A549 (cell line): ENCODE measurements at regions not wholly inside any gene's neighbourhood (a gene's known extent, or its start where the extent isn't known, plus 50 kb on each side); places are given as distances from the start of the nearest gene placed in this dataset.

Source experiments
- ATAC-seq, 2 experiments: fragments of 200-7000 bp in 1 of 2; fragments of >200 bp in 1 of 2; cut with Nextera tagmentation in 1 of 2; cut with Tn5 transposase in 1 of 2; 3 replicates each; pipeline versions ENCODE4 v1.8.0 to v1.9.1; 2018 to 2020; ENCODE audit warnings: mild to moderate bottlenecking in 1 of 2, moderate library complexity in 1 of 2
- CTCF ChIA-PET: fragments of 300-600 bp; sonication (Branson Sonifier 250); formaldehyde crosslinking; extraction: SDS; loops from one replicate; lab custom pipeline; 2021; ENCODE audit warnings: antibody characterized with exemption, inconsistent platforms; lab: Yijun Ruan, JAX
- POLR2A ChIA-PET: fragments of 350-600 bp; formaldehyde crosslinking; extraction: SDS; loops from one replicate; lab custom pipeline; 2021; ENCODE audit warnings: antibody characterized with exemption, inconsistent platforms; lab: Yijun Ruan, JAX
- DNase-seq, 2 experiments: peaks; one replicate each; pipeline versions ENCODE4 v3.0.0 to v3.0.0-alpha.2; 2011 to 2016; ENCODE audit warnings: low read depth in 1 of 2, low spot score in 1 of 2
- FAIRE-seq: peaks from 2 replicates; lab custom pipeline; 2011; peaks lifted over from hg19 to GRCh38; lab: Jason Lieb, UNC
- H3K27ac ChIP-seq, 2 experiments: fragments of >200 bp; sonication (Bioruptor Twin); formaldehyde crosslinking; 3 replicates each; pipeline ENCODE4 v1.5.1; 2016 to 2017
- H3K4me1 ChIP-seq: fragments of >200 bp; sonication (Bioruptor Twin); formaldehyde crosslinking; 3 replicates; pipeline ENCODE4 v1.6.1; 2016
- H3K4me2 ChIP-seq: fragments of >200 bp; sonication (Bioruptor Twin); formaldehyde crosslinking; 3 replicates; pipeline ENCODE4 v1.6.1; 2016
- H3K4me3 ChIP-seq: fragments of >200 bp; sonication (Bioruptor Twin); formaldehyde crosslinking; 3 replicates; pipeline ENCODE4 v1.5.1; 2016
- H3K9me3 ChIP-seq: fragments of >200 bp; sonication (Bioruptor Twin); formaldehyde crosslinking; 3 replicates; pipeline ENCODE4 v1.6.1; 2016
- BHLHE40 ChIP-seq: IDR thresholded peaks from 2 replicates; pipeline ENCODE4 v1.6.1; 2012; ENCODE audit warnings: low read depth, low read length, inconsistent platforms
- CBX2 ChIP-seq: fragments of 200-600 bp; sonication (generic); IDR thresholded peaks from 2 replicates; pipeline ENCODE4 v1.6.1; 2016; ENCODE audit warnings: low read depth, mild to moderate bottlenecking, borderline replicate concordance
- CHD2 ChIP-seq: fragments of 150-350 bp; IDR thresholded peaks from 2 replicates; pipeline ENCODE4 v1.6.1; 2014; ENCODE audit warnings: low read length; ENCODE audit not compliant: partially characterized antibody
- EP300 ChIP-seq, 2 experiments: fragments of >200 bp; sonication (Bioruptor Twin); formaldehyde crosslinking; IDR thresholded peaks; 2 replicates in 1 of 2; 3 replicates in 1 of 2; pipeline ENCODE4 v1.6.1; 2016 to 2017
- ESRRA ChIP-seq: fragments of 150-350 bp; IDR thresholded peaks from 2 replicates; pipeline ENCODE4 v1.6.1; 2014; ENCODE audit warnings: mild to moderate bottlenecking, low read length, borderline replicate concordance
- FOSL2 ChIP-seq, 2 experiments: fragments of 450-650 bp in 1 of 2; fragments of >200 bp in 1 of 2; sonication (Bioruptor Twin) in 1 of 2; formaldehyde crosslinking; IDR thresholded peaks; 2 replicates each; pipeline versions ENCODE4 v1.5.0 to v1.6.1; 2016 to 2020; ENCODE audit warnings: mild to moderate bottlenecking in 1 of 2, moderate library complexity in 1 of 2
- FOXS1 ChIP-seq: fragments of 250-450 bp; sonication (Bioruptor Pico); IDR thresholded peaks from 2 replicates; pipeline ENCODE4 v1.5.0; 2020; ENCODE audit warnings: mild to moderate bottlenecking, moderate library complexity
- HOXA7 ChIP-seq: fragments of 250-450 bp; sonication (Bioruptor Pico); IDR thresholded peaks from 2 replicates; pipeline ENCODE4 v1.5.0; 2020; ENCODE audit warnings: mild to moderate bottlenecking, moderate library complexity
- JUNB ChIP-seq: fragments of >200 bp; sonication (Bioruptor Twin); formaldehyde crosslinking; IDR thresholded peaks from 2 replicates; pipeline ENCODE4 v1.6.1; 2016
- KDM5A ChIP-seq: fragments of 200-600 bp; sonication (generic); IDR thresholded peaks from 2 replicates; pipeline ENCODE4 v1.6.1; 2016; ENCODE audit warnings: antibody characterized with exemption, mild to moderate bottlenecking
- NR3C1 ChIP-seq: fragments of >200 bp; sonication (Bioruptor Twin); formaldehyde crosslinking; IDR thresholded peaks from 3 replicates; pipeline ENCODE4 v1.6.1; 2017
- POLR2AphosphoS2 ChIP-seq: conservative IDR thresholded peaks from 2 replicates; pipeline ENCODE4 v1.6.1; 2012; ENCODE audit warnings: low read length, improper control_type of control experiment, inconsistent platforms
- RAD21 ChIP-seq, 2 experiments: fragments of >200 bp in 1 of 2; sonication (Bioruptor Twin) in 1 of 2; formaldehyde crosslinking in 1 of 2; IDR thresholded peaks in 1 of 2; conservative IDR thresholded peaks in 1 of 2; 2 replicates in 1 of 2; 3 replicates in 1 of 2; pipeline ENCODE4 v1.6.1; 2012 to 2018; ENCODE audit warnings: inconsistent platforms in 1 of 2
- RFX5 ChIP-seq: fragments of 450-650 bp; IDR thresholded peaks from 2 replicates; pipeline ENCODE4 v1.7.1; 2014; ENCODE audit warnings: antibody characterized with exemption, mild to moderate bottlenecking, moderate library complexity
- SMC3 ChIP-seq: fragments of >200 bp; sonication (Bioruptor Twin); formaldehyde crosslinking; IDR thresholded peaks from 3 replicates; pipeline ENCODE4 v1.6.1; 2018; ENCODE audit warnings: inconsistent platforms
- TFCP2L1 ChIP-seq: fragments of 250-450 bp; sonication (Bioruptor Pico); IDR thresholded peaks from 2 replicates; pipeline ENCODE4 v1.5.0; 2021; ENCODE audit warnings: mild to moderate bottlenecking
- TP53 ChIP-seq: fragments of 250-450 bp; sonication (Bioruptor Pico); IDR thresholded peaks from 2 replicates; pipeline ENCODE4 v1.5.0; 2021; ENCODE audit warnings: mild to moderate bottlenecking, moderate library complexity
- ZFP36 ChIP-seq: fragments of 450-650 bp; IDR thresholded peaks from 2 replicates; pipeline ENCODE4 v1.6.1; 2014; ENCODE audit warnings: borderline replicate concordance; ENCODE audit not compliant: partially characterized antibody
- ZNF302 ChIP-seq: fragments of 250-450 bp; sonication (Bioruptor Pico); IDR thresholded peaks from 2 replicates; pipeline ENCODE4 v1.9.0; 2021; ENCODE audit warnings: inconsistent platforms, mild to moderate bottlenecking, moderate library complexity
- WGBS: methylation state at CpG from one replicate; pipeline ENCODE4 v1.1.6; 2017; ENCODE audit errors: missing lambda C conversion rate; 5-methylcytosine and 5-hydroxymethylcytosine counted together
- TF ChIP-seq, protein P1 (sequence below): fragments of >200 bp; sonication (Bioruptor Twin); formaldehyde crosslinking; IDR thresholded peaks from 3 replicates; pipeline ENCODE4 v1.5.1; 2016
- TF ChIP-seq, protein P2 (sequence below): fragments of >200 bp; sonication (Bioruptor Twin); formaldehyde crosslinking; IDR thresholded peaks from 2 replicates; pipeline ENCODE4 v1.6.1; 2016
- TF ChIP-seq, protein P3 (sequence below): fragments of 450-650 bp; IDR thresholded peaks from 2 replicates; pipeline ENCODE4 v1.6.1; 2014; ENCODE audit warnings: antibody characterized with exemption
- TF ChIP-seq, protein P4 (sequence below): IDR thresholded peaks from 2 replicates; pipeline ENCODE4 v1.6.1; 2012

DNA sequence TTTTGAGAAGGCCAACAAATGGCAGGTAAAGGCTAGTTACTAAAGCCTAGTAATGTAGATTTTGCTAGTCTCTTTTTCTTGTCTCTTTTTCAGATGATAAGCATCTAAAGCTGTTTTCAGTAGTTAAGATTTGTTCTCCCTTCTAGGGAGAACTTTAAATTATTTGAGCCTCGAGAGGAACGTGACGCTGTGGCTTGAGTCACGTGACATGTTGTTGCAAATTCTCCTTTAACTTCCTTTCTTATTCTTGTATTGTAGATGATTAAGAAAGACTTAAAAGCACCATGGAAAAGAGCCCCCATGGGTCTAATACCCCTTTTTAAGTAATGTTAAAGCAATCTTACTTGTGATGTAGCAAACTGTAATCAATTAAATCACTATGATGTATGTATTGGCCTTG, 2698.7 kb downstream of the PCDH9 start:
- DNase-seq (no peak), ATAC-seq (no peak), FAIRE-seq (no peak)
- WGBS: 91% methylated on average over 4 of the region's 4 CpGs
- TF ChIP-seq FOXS1 (CRISPR knock-in tag) (no peak), TFCP2L1 (CRISPR knock-in tag) (no peak), POLR2AphosphoS2 (no peak)
- Histone ChIP-seq H3K27ac (no peak overlapping the region), H3K4me2 (no peak overlapping the region), H3K4me3 (no peak overlapping the region), H3K4me1 (no peaks in the 10 kb centered on the region), H3K9me3 (no peaks in the 10 kb centered on the region)
- POLR2A ChIA-PET: no interaction called here
- CTCF ChIA-PET: interaction anchor here (1.2 kb wide), 1 partner anchor 14 kb away, joined by 3 read pairs; no protein-coding TSS in a partner anchor

DNA sequence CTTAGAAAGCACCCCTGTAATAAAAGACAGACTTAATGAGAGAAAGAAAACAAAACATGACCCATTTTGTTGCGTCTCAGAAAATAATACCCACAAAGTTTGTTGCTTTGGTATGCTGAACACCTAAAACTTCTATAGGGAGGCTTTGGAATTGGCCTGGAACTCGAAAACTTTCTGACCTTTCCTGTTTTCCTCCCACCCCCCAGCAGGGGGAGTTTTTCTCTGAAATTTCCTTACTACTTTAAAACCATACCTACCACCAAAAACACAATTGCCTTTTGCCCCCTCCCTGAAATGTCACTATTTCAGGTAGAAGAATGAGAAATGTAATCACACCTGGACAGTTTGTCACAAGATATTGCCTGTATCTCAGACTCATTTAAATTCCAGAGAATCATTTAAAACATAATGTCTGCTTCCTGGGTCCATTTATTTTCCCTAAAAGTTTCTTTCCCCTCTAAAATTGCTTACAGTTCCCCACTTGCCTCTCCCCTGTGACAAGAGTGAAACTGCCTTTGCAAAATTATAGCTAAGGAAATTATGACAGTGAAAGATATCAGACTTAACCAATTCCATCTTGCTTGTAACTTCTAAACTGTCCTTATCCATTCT, 2700.2 kb downstream of the PCDH9 start:
- Histone ChIP-seq H3K27ac (no peak overlapping the region), H3K9me3 (no peaks in the 10 kb centered on the region), H3K4me3 (no peak overlapping the region), H3K4me1 (no peaks in the 10 kb centered on the region), H3K4me2 (no peak overlapping the region)
- ChIA-PET CTCF (interaction anchor here (1.2 kb wide), 1 partner anchor 15 kb away, joined by 3 read pairs; no protein-coding TSS in a partner anchor), POLR2A (no interaction called here)
- FAIRE-seq (no peak), ATAC-seq (no peak), DNase-seq (peak; percentile 1 to 4)
- 76% methylated on average over 2 of the region's 2 CpGs for WGBS
- TF ChIP-seq SMC3: 0 out of 3 replicates have a peak, but pooled peaks have one; percentile 22
- TF ChIP-seq, protein P1, sequence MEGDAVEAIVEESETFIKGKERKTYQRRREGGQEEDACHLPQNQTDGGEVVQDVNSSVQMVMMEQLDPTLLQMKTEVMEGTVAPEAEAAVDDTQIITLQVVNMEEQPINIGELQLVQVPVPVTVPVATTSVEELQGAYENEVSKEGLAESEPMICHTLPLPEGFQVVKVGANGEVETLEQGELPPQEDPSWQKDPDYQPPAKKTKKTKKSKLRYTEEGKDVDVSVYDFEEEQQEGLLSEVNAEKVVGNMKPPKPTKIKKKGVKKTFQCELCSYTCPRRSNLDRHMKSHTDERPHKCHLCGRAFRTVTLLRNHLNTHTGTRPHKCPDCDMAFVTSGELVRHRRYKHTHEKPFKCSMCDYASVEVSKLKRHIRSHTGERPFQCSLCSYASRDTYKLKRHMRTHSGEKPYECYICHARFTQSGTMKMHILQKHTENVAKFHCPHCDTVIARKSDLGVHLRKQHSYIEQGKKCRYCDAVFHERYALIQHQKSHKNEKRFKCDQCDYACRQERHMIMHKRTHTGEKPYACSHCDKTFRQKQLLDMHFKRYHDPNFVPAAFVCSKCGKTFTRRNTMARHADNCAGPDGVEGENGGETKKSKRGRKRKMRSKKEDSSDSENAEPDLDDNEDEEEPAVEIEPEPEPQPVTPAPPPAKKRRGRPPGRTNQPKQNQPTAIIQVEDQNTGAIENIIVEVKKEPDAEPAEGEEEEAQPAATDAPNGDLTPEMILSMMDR: peak; percentile 29; the same call in 1 of the 3 replicates
- TF ChIP-seq, protein P2, sequence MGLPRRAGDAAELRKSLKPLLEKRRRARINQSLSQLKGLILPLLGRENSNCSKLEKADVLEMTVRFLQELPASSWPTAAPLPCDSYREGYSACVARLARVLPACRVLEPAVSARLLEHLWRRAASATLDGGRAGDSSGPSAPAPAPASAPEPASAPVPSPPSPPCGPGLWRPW: no peak
- TF ChIP-seq KDM5A: no peak
- TF ChIP-seq, protein P3, sequence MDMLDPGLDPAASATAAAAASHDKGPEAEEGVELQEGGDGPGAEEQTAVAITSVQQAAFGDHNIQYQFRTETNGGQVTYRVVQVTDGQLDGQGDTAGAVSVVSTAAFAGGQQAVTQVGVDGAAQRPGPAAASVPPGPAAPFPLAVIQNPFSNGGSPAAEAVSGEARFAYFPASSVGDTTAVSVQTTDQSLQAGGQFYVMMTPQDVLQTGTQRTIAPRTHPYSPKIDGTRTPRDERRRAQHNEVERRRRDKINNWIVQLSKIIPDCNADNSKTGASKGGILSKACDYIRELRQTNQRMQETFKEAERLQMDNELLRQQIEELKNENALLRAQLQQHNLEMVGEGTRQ: no peak
- peak in 1 of 2 experiments; percentile 19; a peak in 2 of 5 replicates for TF ChIP-seq RAD21 (conservative IDR thresholded peaks at IDR 0.05 in 1 of 2, IDR thresholded peaks at IDR 0.05 in 1 of 2)

DNA sequence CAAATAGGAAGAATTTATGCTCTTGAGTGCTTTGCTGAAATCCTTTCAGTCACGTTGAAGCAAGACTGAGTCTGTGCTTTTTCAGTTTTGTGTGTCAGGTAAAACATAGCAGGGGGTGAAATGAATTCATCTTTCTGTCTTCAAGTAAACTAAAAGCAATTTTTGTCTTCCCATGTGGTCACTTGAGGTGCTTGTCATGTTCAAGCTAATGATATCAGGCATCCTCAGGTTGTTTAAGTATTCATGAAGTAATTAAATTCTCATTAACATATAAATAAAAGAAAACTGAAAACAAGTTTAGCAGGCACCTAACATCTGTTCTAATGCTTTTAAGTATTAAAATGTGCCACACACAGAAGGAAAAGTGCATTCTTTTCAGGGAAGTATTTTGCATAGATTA, 2701.3 kb downstream of the PCDH9 start:
- no peaks in the 10 kb centered on the region for H3K4me1 ChIP-seq
- CTCF ChIA-PET: no interaction called here

DNA sequence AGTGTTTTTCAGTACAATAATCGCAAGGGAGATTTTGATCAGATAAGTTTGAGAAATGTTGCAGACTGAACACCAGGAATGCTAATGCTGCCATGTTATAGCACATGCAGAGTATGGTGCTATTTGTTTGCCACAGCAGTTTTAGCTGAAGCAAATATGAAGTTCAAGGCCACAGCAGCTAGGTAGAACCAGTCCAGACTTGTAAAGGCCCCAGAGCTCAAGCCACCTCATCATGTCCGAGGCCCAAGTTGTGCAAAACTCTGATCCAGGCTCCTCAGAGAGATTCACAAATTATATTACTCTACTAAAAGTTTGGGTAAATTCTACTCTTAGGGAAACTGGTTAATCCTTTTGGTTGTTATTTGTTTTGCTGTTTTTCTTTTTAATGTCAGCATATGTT, 2702.6 kb downstream of the PCDH9 start:
- DNase-seq (no peak), FAIRE-seq (no peak), ATAC-seq (no peak)
- Histone ChIP-seq H3K4me3 (no peak overlapping the region), H3K4me1 (no peaks in the 10 kb centered on the region), H3K27ac (no peak overlapping the region), H3K4me2 (no peak overlapping the region), H3K9me3 (no peaks in the 10 kb centered on the region)
- 80% methylated on average over 2 of the region's 2 CpGs for WGBS
- ChIA-PET POLR2A (no interaction called here), CTCF (no interaction called here)
- TF ChIP-seq ZFP36 (no peak), FOSL2 (IDR thresholded peaks at IDR 0.05) (no peak), FOSL2 (CRISPR knock-in tag; IDR thresholded peaks at IDR 0.05) (no peak), FOXS1 (CRISPR knock-in tag) (no peak), NR3C1 (no peak), ESRRA (no peak), BHLHE40 (no peak), SMC3 (no peak), CBX2 (no peak)

More for the DNA sequence above, 2701.3 kb downstream of the PCDH9 start:
- POLR2A ChIA-PET: no interaction called here
- WGBS: 69% methylated on average over 1 of the region's 1 CpG
- TF ChIP-seq HOXA7: no peak
- TF ChIP-seq, protein P4, sequence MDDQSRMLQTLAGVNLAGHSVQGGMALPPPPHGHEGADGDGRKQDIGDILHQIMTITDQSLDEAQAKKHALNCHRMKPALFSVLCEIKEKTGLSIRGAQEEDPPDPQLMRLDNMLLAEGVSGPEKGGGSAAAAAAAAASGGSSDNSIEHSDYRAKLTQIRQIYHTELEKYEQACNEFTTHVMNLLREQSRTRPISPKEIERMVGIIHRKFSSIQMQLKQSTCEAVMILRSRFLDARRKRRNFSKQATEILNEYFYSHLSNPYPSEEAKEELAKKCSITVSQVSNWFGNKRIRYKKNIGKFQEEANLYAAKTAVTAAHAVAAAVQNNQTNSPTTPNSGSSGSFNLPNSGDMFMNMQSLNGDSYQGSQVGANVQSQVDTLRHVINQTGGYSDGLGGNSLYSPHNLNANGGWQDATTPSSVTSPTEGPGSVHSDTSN: no peak
- TF ChIP-seq TP53 (CRISPR knock-in tag): no peak
- no peak for TF ChIP-seq RFX5
- no peak for TF ChIP-seq RAD21 (conservative IDR thresholded peaks at IDR 0.05 in 1 of 2, IDR thresholded peaks at IDR 0.05 in 1 of 2)
- TF ChIP-seq EP300 (IDR thresholded peaks at IDR 0.05): no peak
- TF ChIP-seq CHD2: no peak
- TF ChIP-seq JUNB: no peak
- TF ChIP-seq ZNF302 (CRISPR knock-in tag): no peak
- Histone ChIP-seq H3K4me2 (no peak overlapping the region), H3K27ac (no peak overlapping the region), H3K9me3 (no peaks in the 10 kb centered on the region), H3K4me3 (no peak overlapping the region)
- DNase-seq (no peak), FAIRE-seq (no peak), ATAC-seq (no peak)
